ENCODE measurements at regions not wholly inside any gene's neighbourhood (a gene's known extent, or its start where the extent isn't known, plus 50 kb on each side); places are given as distances from the start of the nearest gene placed in this dataset.
"Not testable (repeated sequence)": the region's sequence is repeated elsewhere in the genome, so short reads cannot be mapped to it uniquely, and the experiment has no call there.

DNA sequence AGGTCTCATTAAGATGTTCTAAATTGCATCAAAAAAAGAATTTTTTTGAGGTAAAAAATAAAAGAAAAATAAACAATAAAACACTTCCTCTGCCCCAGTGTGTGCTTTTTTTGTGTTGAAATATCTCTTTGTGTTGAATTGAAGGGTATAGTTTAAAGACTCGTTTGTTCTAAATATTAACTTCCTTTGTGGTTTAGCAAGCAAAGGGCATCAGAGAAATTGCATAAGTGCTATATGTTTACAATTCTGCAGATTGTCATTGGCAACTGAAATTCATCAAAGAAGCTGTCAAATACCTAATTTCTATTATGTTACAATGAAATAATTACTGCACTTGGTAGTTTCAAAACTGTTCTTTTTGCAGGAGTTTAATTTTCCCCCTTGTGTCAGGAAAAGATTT, 260.5 kb downstream of the DKK2 start:
- Histone ChIP-seq H3K9me3 (ENCODE audit: control insufficient read depth, low read length) (no peaks in the 10 kb centered on the region), H3K79me2 (no peaks in the 10 kb centered on the region), H3K4me2 (ENCODE audit: low read length) (no peak overlapping the region), H2AFZ (no peak overlapping the region), H3K36me3 (ENCODE audit: control insufficient read depth, insufficient read depth, low read length) (no peaks in the 10 kb centered on the region), H3K4me3 (ENCODE audit: low read depth, low read length) (no peak overlapping the region), H3K27me3 (ENCODE audit: control insufficient read depth, insufficient read depth, low read length) (no peaks in the 10 kb centered on the region), H3K27ac (no peak overlapping the region), H3K4me1 (no peaks in the 10 kb centered on the region), H3K9ac (no peak overlapping the region)
- TF ChIP-seq CTCF (IDR thresholded peaks at IDR 0.05): no peak

- H3K9ac ChIP-seq; H3K4me2 ChIP-seq (ENCODE audit: low read length); H3K4me3 ChIP-seq (ENCODE audit: low read depth, low read length); H3K36me3 ChIP-seq (ENCODE audit: control insufficient read depth, insufficient read depth, low read length); H3K4me1 ChIP-seq; H3K9me3 ChIP-seq (ENCODE audit: control insufficient read depth, low read length); H3K27ac ChIP-seq; H2AFZ ChIP-seq; H3K27me3 ChIP-seq (ENCODE audit: control insufficient read depth, insufficient read depth, low read length); H3K79me2 ChIP-seq: not testable (repeated sequence)
Observed at GRCh38 chr4:106774055-106774454, 262.1 kb downstream of the DKK2 start.

GRCh38 chr4:106773076-106773905, 262.8 kb downstream of the DKK2 start:
- Histone ChIP-seq H3K9ac (no peak overlapping the region), H3K79me2 (no peaks in the 10 kb centered on the region), H3K27me3 (ENCODE audit: control insufficient read depth, insufficient read depth, low read length) (no peaks in the 10 kb centered on the region), H3K36me3 (ENCODE audit: control insufficient read depth, insufficient read depth, low read length) (no peaks in the 10 kb centered on the region), H3K9me3 (ENCODE audit: control insufficient read depth, low read length) (no peaks in the 10 kb centered on the region), H3K4me3 (ENCODE audit: low read depth, low read length) (no peak overlapping the region), H3K4me2 (ENCODE audit: low read length) (no peak overlapping the region), H2AFZ (no peak overlapping the region), H3K27ac (no peak overlapping the region), H3K4me1 (no peaks in the 10 kb centered on the region)
- TF ChIP-seq CTCF (IDR thresholded peaks at IDR 0.05): no peak

- Histone ChIP-seq H3K27me3 (ENCODE audit: control insufficient read depth, insufficient read depth, low read length) (no peaks in the 10 kb centered on the region), H3K4me2 (ENCODE audit: low read length) (no peak overlapping the region), H3K79me2 (no peaks in the 10 kb centered on the region), H3K9me3 (ENCODE audit: control insufficient read depth, low read length) (no peaks in the 10 kb centered on the region), H3K36me3 (ENCODE audit: control insufficient read depth, insufficient read depth, low read length) (no peaks in the 10 kb centered on the region), H3K4me1 (no peaks in the 10 kb centered on the region), H3K9ac (no peak overlapping the region), H3K4me3 (ENCODE audit: low read depth, low read length) (no peak overlapping the region), H3K27ac (no peak overlapping the region), H2AFZ (no peak overlapping the region)
- TF ChIP-seq CTCF (IDR thresholded peaks at IDR 0.05): no peak
Observed at GRCh38 chr4:106767991-106768390, 268.1 kb downstream of the DKK2 start.

GRCh38 chr4:106766519-106766918, 269.6 kb downstream of the DKK2 start:
- Histone ChIP-seq H3K9ac (no peak overlapping the region), H3K4me2 (ENCODE audit: low read length) (no peak overlapping the region), H3K79me2 (no peaks in the 10 kb centered on the region), H3K4me3 (ENCODE audit: low read depth, low read length) (no peak overlapping the region), H2AFZ (no peak overlapping the region), H3K36me3 (ENCODE audit: control insufficient read depth, insufficient read depth, low read length) (no peaks in the 10 kb centered on the region), H3K4me1 (no peaks in the 10 kb centered on the region), H3K27ac (no peak overlapping the region), H3K27me3 (ENCODE audit: control insufficient read depth, insufficient read depth, low read length) (no peaks in the 10 kb centered on the region), H3K9me3 (ENCODE audit: control insufficient read depth, low read length) (no peaks in the 10 kb centered on the region)
- no peak for TF ChIP-seq CTCF (IDR thresholded peaks at IDR 0.05)

Measured in parathyroid adenoma (tissue), 2 donors.